ENCODE measurements at regions not wholly inside any gene's neighbourhood (a gene's known extent, or its start where the extent isn't known, plus 50 kb on each side); places are given as distances from the start of the nearest gene placed in this dataset.
A peak's percentile ranks its signal among the peaks of the same experiment; 100 is the strongest.
"Not testable (repeated sequence)": the region's sequence is repeated elsewhere in the genome, so short reads cannot be mapped to it uniquely, and the experiment has no call there.

- H3K4me1 ChIP-seq = no peaks in the 10 kb centered on the region
- H3K36me3 ChIP-seq = no peaks in the 10 kb centered on the region
- TF ChIP-seq EP300 (IDR thresholded peaks at IDR 0.05) (no peak), CTCF (IDR thresholded peaks at IDR 0.05) (no peak), POLR2A (IDR thresholded peaks at IDR 0.05) (no peak), POLR2AphosphoS5 (IDR thresholded peaks at IDR 0.05) (no peak)
- no peak for DNase-seq
- no peak overlapping the region for H3K4me3 ChIP-seq
- WGBS, 2 donors = 65 to 70% methylated on average over 5 of the region's 5 CpGs
- intact Hi-C loops (cut with DNase I) = no loop called here
- H3K27me3 ChIP-seq = no peaks in the 10 kb centered on the region
- H3K9me3 ChIP-seq = no peaks in the 10 kb centered on the region
- no peak overlapping the region for H3K27ac ChIP-seq
These were observed 127.1 kb upstream of the XIST start for GRCh38 chrX:73979551-73980131.

GRCh38 chrX:73977542-73978169 lies 125.1 kb upstream of the XIST start:
- intact Hi-C loops (cut with DNase I) = no loop called here
- no peaks in the 10 kb centered on the region for H3K27me3 ChIP-seq
- H3K4me3 ChIP-seq = no peak overlapping the region
- WGBS, 2 donors = 76 to 87% methylated on average over 8 of the region's 8 CpGs
- no peak overlapping the region for H3K27ac ChIP-seq
- H3K9me3 ChIP-seq = no peaks in the 10 kb centered on the region
- no peaks in the 10 kb centered on the region for H3K36me3 ChIP-seq
- no peak for DNase-seq
- no peak for TF ChIP-seq EP300 (IDR thresholded peaks at IDR 0.05)
- TF ChIP-seq POLR2A (IDR thresholded peaks at IDR 0.05) = no peak
- TF ChIP-seq CTCF (IDR thresholded peaks at IDR 0.05) = no peak
- TF ChIP-seq POLR2AphosphoS5 (IDR thresholded peaks at IDR 0.05) = no peak
- no peaks in the 10 kb centered on the region for H3K4me1 ChIP-seq

- H3K4me1 ChIP-seq = peaks cover 0 to 12% (median 6%) of the 10 kb centered on the region in 4 donors
- H3K9me3 ChIP-seq; H3K4me3 ChIP-seq; intact Hi-C loops (cut with DNase I); H3K27ac ChIP-seq; H3K27me3 ChIP-seq; H3K36me3 ChIP-seq; DNase-seq: not testable (repeated sequence)
- 85 to 97% methylated on average over 22 of the region's 22 CpGs for WGBS, 2 donors
These were observed 114.9 kb upstream of the XIST start for GRCh38 chrX:73967461-73967860.

- intact Hi-C loops (cut with DNase I) = no loop called here
- TF ChIP-seq CTCF (IDR thresholded peaks at IDR 0.05) = no peak
- TF ChIP-seq POLR2AphosphoS5 (IDR thresholded peaks at IDR 0.05) = no peak
- TF ChIP-seq EP300 (IDR thresholded peaks at IDR 0.05) = no peak
- no peak for TF ChIP-seq POLR2A (IDR thresholded peaks at IDR 0.05)
- WGBS, 2 donors = 86% methylated on average over 2 of the region's 2 CpGs
These were observed 113.3 kb upstream of the XIST start for GRCh38 chrX:73965833-73966232.

GRCh38 chrX:73964579-73964978 lies 112.1 kb upstream of the XIST start:
- intact Hi-C loops (cut with DNase I) = no loop called here
- DNase-seq = no peak
- no peaks in the 10 kb centered on the region for H3K27me3 ChIP-seq
- WGBS, 2 donors = 93 to 100% methylated on average over 1 of the region's 1 CpG
- H3K36me3 ChIP-seq = no peaks in the 10 kb centered on the region
- H3K27ac ChIP-seq = peak overlapping the region in 1 of 4 donors; percentile 4
- no peak for TF ChIP-seq CTCF (IDR thresholded peaks at IDR 0.05)
- no peak for TF ChIP-seq POLR2AphosphoS5 (IDR thresholded peaks at IDR 0.05)
- TF ChIP-seq POLR2A (IDR thresholded peaks at IDR 0.05) = no peak
- no peak for TF ChIP-seq EP300 (IDR thresholded peaks at IDR 0.05)
- no peaks in the 10 kb centered on the region for H3K9me3 ChIP-seq
- H3K4me1 ChIP-seq = peaks cover 0 to 12% (median 6%) of the 10 kb centered on the region in 4 donors
- H3K4me3 ChIP-seq = no peak overlapping the region

More at GRCh38 chrX:73965833-73966232, 113.3 kb upstream of the XIST start:
- Histone ChIP-seq H3K4me3 (no peak overlapping the region), H3K27ac (peak overlapping the region in 3 of 4 donors; percentile 24 to 49 (median 31)), H3K4me1 (peaks cover 0 to 12% (median 6%) of the 10 kb centered on the region in 4 donors), H3K9me3 (no peaks in the 10 kb centered on the region), H3K27me3 (no peaks in the 10 kb centered on the region), H3K36me3 (no peaks in the 10 kb centered on the region)
- no peak for DNase-seq
